AG09319 (cell line): ENCODE measurements at regions not wholly inside any gene's neighbourhood (a gene's known extent, or its start where the extent isn't known, plus 50 kb on each side); places are given as distances from the start of the nearest gene placed in this dataset.
A peak's percentile ranks its signal among the peaks of the same experiment; 100 is the strongest.
"Not testable (repeated sequence)": the region's sequence is repeated elsewhere in the genome, so short reads cannot be mapped to it uniquely, and the experiment has no call there.

Experiments used
- DNase-seq: peaks from one replicate; pipeline ENCODE4 v3.0.0-alpha.2; 2010; ENCODE audit warnings: low read depth; ENCODE audit errors: extremely low read depth
- TF ChIP-seq, protein P1 (sequence below): IDR thresholded peaks from 2 replicates; pipeline ENCODE4 v1.5.1; 2011; ENCODE audit warnings: low read depth, mild to moderate bottlenecking, inconsistent platforms, low read length, moderate library complexity

DNA sequence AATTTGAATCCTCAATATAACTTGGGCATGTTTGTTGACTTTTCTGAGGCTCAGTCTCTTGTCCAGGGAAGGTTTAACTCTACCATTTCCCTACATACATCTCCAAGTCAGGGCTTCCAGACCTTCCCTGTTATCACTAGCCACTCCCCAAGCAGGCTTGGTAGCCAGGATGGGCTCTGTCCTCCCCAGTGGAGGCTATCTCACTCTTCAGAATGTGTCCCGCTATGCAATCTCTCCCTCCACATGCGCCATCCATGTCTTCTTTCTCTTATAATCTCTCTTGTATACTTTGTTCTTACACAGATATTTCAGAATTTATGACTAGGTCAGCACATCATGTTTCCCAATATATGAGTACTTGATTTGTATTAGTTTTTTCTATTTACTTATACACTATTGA lies 310.4 kb downstream of the HGF start:
- TF ChIP-seq, protein P1, sequence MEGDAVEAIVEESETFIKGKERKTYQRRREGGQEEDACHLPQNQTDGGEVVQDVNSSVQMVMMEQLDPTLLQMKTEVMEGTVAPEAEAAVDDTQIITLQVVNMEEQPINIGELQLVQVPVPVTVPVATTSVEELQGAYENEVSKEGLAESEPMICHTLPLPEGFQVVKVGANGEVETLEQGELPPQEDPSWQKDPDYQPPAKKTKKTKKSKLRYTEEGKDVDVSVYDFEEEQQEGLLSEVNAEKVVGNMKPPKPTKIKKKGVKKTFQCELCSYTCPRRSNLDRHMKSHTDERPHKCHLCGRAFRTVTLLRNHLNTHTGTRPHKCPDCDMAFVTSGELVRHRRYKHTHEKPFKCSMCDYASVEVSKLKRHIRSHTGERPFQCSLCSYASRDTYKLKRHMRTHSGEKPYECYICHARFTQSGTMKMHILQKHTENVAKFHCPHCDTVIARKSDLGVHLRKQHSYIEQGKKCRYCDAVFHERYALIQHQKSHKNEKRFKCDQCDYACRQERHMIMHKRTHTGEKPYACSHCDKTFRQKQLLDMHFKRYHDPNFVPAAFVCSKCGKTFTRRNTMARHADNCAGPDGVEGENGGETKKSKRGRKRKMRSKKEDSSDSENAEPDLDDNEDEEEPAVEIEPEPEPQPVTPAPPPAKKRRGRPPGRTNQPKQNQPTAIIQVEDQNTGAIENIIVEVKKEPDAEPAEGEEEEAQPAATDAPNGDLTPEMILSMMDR: no peak
- DNase-seq: no peak

DNA sequence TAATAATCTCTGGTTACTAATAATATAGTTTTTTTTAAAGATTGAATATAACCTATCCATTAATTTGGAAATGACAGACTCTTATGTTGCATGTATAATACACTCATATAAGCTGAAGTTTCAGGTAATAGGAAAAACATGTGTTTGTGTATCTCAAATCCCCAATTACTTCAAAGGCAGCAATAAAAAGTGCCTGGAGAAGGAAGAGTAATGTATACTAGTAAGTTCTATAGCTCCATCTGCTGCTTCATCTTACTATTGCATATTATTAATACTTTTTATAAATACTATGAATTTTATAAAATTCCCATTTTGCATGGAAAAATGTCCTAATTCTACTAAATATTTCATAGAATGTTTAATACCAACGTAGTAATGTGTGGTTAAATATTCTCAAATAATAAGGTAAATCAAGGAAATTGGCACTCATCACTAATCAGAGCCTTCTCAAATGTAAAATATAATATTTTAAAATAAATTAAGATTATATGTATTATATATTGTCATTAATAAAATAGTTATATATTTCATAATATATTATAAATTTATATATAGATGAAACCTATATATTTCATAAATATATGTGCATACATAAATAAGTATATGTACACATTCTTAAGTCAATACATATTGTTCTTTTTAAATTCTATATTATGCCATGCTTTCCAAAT lies 311.9 kb downstream of the HGF start:
- DNase-seq: no peak
- TF ChIP-seq, protein P1: peak; percentile 45

DNA sequence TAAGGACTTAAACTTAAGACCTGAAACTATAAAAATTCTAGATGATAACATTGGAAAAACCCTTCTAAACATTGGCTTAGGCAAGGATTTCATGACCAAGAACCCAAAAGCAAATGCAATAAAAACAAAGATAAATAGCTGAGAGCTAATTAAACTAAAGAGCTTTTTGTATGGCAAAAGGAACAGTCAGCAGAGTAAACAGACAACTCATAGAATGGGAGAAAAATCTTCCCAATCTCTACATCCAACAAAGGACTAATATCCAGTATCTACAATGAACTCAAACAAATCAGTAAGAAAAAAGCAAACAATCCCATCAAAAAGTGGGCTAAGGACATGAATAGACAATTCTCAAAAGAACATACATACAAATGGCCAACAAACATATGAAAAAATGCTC lies 316.1 kb downstream of the HGF start:
- not testable (repeated sequence) for DNase-seq

DNA sequence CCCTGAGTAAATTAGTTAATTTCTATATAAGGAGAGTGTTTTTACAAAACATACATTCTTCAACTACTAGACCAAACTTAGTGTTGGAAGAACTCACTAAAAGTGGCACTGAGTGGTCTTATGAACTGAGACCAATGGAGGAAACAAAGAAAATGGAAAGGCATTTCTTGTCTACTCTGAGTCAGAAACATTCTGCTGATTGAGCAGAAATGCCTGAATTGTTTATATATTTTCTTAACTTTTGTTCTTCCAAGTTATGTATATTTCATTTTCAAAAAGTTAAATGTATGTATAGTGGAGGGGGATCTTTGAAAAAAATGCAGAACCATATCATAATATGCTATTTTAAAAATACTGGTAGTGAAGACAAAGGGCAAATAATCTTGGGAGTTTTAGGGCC lies 320.7 kb downstream of the HGF start:
- TF ChIP-seq, protein P1: no peak
- DNase-seq: no peak

DNA sequence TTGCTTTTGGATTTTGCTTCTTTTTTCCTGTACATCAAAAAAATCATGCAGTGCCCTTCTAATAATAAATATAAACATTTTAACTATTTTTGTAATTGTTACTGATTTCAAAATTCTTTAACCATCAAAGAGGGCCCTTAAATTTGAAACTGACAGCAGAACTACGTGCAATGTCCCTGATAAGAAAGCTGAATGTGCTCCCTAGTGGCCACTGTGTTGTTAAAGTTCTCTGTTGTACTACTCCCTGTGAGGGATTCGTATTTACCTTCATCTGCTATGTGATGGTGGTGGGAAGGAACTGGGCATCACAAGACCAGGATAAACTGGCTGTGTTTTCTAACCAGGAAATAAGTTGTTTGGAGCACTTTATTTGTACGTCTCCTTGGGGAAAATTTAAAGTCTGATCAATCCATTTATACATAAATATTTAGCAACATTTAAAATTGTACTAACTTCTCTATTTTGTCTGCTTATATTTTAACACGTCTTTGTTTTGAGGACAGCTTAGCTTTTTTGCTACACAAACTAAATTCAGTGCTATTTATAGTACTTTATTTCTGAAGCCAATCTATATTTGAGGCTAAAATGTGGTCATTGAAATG lies 322.4 kb downstream of the HGF start:
- TF ChIP-seq, protein P1: peak; percentile 62
- peak; percentile 37 for DNase-seq

DNA sequence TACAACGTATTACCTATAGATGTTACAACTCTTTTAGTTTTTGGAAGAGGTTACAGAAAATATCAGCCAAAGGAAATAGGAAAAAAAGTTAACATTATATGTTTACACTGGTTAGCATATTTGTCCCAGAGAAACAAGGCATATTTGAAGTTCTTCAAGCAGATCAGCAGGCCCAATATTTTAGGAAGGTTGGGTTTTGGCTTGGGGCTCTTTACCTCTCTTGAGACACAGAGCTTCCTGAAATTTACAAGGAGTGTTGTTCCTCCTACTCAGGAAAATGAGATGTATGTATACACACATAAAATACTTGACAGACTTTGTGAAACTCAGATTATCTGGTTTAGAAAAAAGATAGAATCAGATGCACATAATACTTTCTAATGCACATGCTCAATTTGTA lies 323.6 kb downstream of the HGF start:
- TF ChIP-seq, protein P1: no peak
- no peak for DNase-seq

DNA sequence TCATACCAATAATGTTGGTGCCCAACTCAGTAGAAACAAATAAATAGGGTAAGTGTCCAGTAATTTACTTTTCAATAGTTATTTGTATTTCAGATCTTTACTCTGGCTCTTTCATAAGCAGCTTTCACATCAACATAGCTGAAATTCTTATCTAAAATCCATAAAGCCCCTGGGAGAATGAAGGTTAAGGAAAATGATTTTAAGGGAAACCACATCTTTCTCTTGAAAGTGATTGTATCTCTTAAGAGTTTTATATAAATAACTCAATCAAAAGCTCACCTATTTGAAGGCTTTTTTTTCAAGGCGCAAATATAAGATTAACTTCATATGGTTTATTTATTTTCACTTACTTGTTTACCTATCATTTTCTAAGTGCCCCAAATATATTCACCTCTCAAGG lies 324.4 kb downstream of the HGF start:
- no peak for DNase-seq
- TF ChIP-seq, protein P1: no peak

DNA sequence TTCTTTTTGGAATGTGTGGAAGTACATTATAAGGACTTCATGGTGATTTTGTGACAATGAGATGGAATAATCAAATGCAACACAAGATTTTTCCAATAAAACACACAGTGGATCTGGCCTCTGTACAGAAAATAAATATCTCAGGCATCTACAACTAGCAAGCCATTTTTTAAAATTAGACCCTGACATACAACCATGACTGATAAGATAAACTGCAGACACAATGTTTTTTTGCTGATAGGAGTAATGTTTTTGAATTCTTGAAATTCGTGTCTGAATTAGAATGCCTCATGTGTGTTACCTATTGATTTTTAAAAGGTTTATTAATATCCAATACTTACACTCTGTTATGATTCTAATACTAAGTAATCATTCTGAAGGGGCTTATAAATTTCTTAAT lies 328.1 kb downstream of the HGF start:
- no peak for DNase-seq
- TF ChIP-seq, protein P1: no peak
